Stomach (tissue), 8 donors: ENCODE measurements at regions not wholly inside any gene's neighbourhood (a gene's known extent, or its start where the extent isn't known, plus 50 kb on each side); places are given as distances from the start of the nearest gene placed in this dataset.

Experiments
- DNase-seq, 2 donors: peaks; one replicate each; pipeline versions ENCODE4 v3.0.0 to v3.0.0-alpha.2; 2013 to 2019
- H3K27ac ChIP-seq, 5 donors: fragments of 200-600 bp in 4 of 5; sonication (generic) in 4 of 5; one replicate each; pipeline ENCODE4 v1.5.1; 2013 to 2019; ENCODE audit warnings: mild to moderate bottlenecking in 1 of 5, moderate library complexity in 1 of 5
- H3K27me3 ChIP-seq, 3 donors: fragments of 200-600 bp; sonication (generic); one replicate each; pipeline ENCODE4 v1.5.1; 2017 to 2019; ENCODE audit warnings: mixed run types in 1 of 3
- H3K36me3 ChIP-seq, 4 donors: fragments of 200-600 bp; sonication (generic); 1 replicate in 3 of 4; 2 replicates in 1 of 4; pipeline ENCODE4 v1.5.1; 2016 to 2019
- H3K4me1 ChIP-seq, 4 donors: fragments of 200-600 bp; sonication (generic); one replicate each; pipeline ENCODE4 v1.5.1; 2016 to 2019
- H3K4me3 ChIP-seq, 4 donors: fragments of 200-600 bp; sonication (generic) in 3 of 4; one replicate each; pipeline ENCODE4 v1.5.1; 2016 to 2019; ENCODE audit warnings: mild to moderate bottlenecking in 1 of 4
- H3K9me3 ChIP-seq, 4 donors: fragments of 200-600 bp; sonication (generic); one replicate each; pipeline ENCODE4 v1.5.1; 2016 to 2019
- EP300 ChIP-seq: sonication (generic); formaldehyde crosslinking; IDR thresholded peaks from one replicate; pipeline ENCODE4 v1.6.1; 2017; ENCODE audit warnings: antibody characterized with exemption
- POLR2A ChIP-seq, 4 donors: fragments of 450-650 bp; IDR thresholded peaks; one replicate each; pipeline ENCODE4 v1.6.1; 2016; ENCODE audit warnings: antibody characterized with exemption in 4 of 4, control low read depth in 2 of 4, mild to moderate bottlenecking in 1 of 4, moderate library complexity in 1 of 4
- POLR2AphosphoS5 ChIP-seq, 3 donors: sonication (generic); formaldehyde crosslinking; IDR thresholded peaks; one replicate each; pipeline ENCODE4 v1.6.1; 2016; ENCODE audit warnings: antibody characterized with exemption in 3 of 3
- WGBS, 5 donors: extraction: QIAGEN DNeasy Blood & Tissue Kit in 3 of 5; methylation state at CpG; one replicate each; pipeline versions ENCODE4 v1.1.5 to v1.1.7; 2013 to 2018; 5-methylcytosine and 5-hydroxymethylcytosine counted together
- intact Hi-C: fragments of 100-400 bp; cut with DNase I; formaldehyde crosslinking; loops from one replicate; pipeline ENCODE4 v1.15.1; 2023; ENCODE audit warnings: low total_unique reads
- TF ChIP-seq, protein P1 (sequence below), 7 experiments: fragments of 450-650 bp in 4 of 7; fragments of 200-600 bp in 3 of 7; sonication (generic) in 3 of 7; IDR thresholded peaks; one replicate each; pipeline ENCODE4 v1.5.1; 2016 to 2019; ENCODE audit warnings: antibody characterized with exemption in 7 of 7, control low read depth in 2 of 7, mild to moderate bottlenecking in 1 of 7
- donor health status: healthy with polysubstance abuse.
- donor health status: Bipolar disorder and iron deficiency.
- donor health status: healthy.

DNA sequence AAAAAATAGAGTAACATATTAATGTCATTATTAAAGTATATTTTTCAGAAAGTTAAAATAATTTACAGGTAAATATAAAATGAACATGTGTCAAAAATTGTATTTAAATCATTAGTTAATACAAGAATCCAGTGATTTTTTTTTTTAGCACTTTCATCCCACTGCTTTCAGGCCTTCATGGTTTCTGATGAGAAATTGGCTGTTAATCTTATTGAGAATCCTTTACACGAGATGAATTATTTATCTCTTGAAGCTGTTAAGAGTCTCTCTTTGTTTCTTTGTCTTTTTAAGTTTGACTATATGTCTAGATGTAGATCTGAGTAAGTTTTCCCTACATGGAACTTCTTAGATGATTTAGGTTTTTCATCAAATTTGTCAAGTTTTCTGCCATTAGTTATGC is 578.5 kb upstream of the KCND2 start:
- Histone ChIP-seq H3K9me3 (peaks cover 0 to 15% (median 0%) of the 10 kb centered on the region in 4 donors), H3K27ac (no peak overlapping the region), H3K36me3 (no peaks in the 10 kb centered on the region), H3K27me3 (no peaks in the 10 kb centered on the region), H3K4me3 (no peak overlapping the region), H3K4me1 (no peaks in the 10 kb centered on the region)
- DNase-seq, result no peak
- TF ChIP-seq, protein P1, sequence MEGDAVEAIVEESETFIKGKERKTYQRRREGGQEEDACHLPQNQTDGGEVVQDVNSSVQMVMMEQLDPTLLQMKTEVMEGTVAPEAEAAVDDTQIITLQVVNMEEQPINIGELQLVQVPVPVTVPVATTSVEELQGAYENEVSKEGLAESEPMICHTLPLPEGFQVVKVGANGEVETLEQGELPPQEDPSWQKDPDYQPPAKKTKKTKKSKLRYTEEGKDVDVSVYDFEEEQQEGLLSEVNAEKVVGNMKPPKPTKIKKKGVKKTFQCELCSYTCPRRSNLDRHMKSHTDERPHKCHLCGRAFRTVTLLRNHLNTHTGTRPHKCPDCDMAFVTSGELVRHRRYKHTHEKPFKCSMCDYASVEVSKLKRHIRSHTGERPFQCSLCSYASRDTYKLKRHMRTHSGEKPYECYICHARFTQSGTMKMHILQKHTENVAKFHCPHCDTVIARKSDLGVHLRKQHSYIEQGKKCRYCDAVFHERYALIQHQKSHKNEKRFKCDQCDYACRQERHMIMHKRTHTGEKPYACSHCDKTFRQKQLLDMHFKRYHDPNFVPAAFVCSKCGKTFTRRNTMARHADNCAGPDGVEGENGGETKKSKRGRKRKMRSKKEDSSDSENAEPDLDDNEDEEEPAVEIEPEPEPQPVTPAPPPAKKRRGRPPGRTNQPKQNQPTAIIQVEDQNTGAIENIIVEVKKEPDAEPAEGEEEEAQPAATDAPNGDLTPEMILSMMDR (IDR thresholded peaks at IDR 0.05), result no peak
- TF ChIP-seq POLR2A (IDR thresholded peaks at IDR 0.05) (no peak), POLR2AphosphoS5 (IDR thresholded peaks at IDR 0.05) (no peak), EP300 (no peak)
- intact Hi-C loops, result no loop called here
- 28 to 56% (median 42%) methylated on average over 1 of the region's 1 CpG for WGBS, 5 donors

DNA sequence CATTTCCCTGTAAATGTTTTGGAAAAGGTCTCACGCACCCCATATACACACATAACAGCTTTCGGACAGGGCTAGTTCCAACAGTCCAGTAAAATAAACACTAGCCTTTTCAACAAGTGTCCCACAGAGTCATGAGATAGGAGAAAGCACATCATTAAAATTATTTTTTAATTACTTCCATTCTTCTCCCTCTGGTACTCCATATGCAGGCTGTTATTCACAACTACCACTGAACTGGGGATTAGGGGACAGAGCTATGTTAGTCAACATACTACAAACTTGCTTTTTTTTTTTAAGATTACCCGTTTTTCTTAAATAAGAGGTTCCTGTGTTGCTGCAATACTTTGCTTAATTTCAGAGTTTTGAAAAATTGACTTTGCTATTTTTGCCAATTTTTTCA is 576.6 kb upstream of the KCND2 start:
- WGBS, 5 donors, result 57 to 71% (median 68%) methylated on average over 3 of the region's 3 CpGs
- TF ChIP-seq POLR2AphosphoS5 (IDR thresholded peaks at IDR 0.05) (no peak), POLR2A (IDR thresholded peaks at IDR 0.05) (no peak), EP300 (no peak)
- TF ChIP-seq, protein P1 (IDR thresholded peaks at IDR 0.05), result no peak
- intact Hi-C loops, result no loop called here
- H3K27ac ChIP-seq, result no peak overlapping the region
- no peak overlapping the region for H3K4me3 ChIP-seq
- H3K9me3 ChIP-seq, result peaks cover 0 to 15% (median 0%) of the 10 kb centered on the region in 4 donors
- no peaks in the 10 kb centered on the region for H3K4me1 ChIP-seq
- H3K36me3 ChIP-seq, result no peaks in the 10 kb centered on the region
- H3K27me3 ChIP-seq, result no peaks in the 10 kb centered on the region
- DNase-seq, result no peak

DNA sequence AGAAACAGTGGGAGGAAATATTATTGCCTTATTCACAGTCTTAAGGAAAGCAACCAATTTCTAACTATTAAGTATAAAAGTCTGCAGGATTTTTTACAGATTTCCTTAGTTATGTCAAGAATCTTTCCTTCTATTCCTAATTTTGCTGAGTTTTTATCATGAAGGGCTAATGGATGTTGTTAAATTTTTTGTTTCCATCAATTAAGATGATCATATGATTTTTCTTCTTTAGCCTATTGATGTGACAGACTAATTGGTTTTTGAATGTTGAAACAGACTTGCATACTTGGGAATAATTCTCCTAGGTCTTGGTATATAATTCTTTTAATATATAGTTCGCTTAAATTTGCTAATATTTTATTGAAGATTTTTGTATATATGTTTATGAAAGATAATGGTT is 569.1 kb upstream of the KCND2 start:
- H3K9me3 ChIP-seq, result peaks cover 0 to 15% (median 0%) of the 10 kb centered on the region in 4 donors
- H3K4me1 ChIP-seq, result no peaks in the 10 kb centered on the region
- H3K36me3 ChIP-seq, result no peaks in the 10 kb centered on the region
- H3K27ac ChIP-seq, result no peak overlapping the region
- WGBS, 5 donors, result 80 to 86% (median 81%) methylated on average over 1 of the region's 1 CpG
- no peak overlapping the region for H3K4me3 ChIP-seq
- no peaks in the 10 kb centered on the region for H3K27me3 ChIP-seq
- DNase-seq, result no peak
- intact Hi-C loops, result no loop called here
- TF ChIP-seq POLR2AphosphoS5 (IDR thresholded peaks at IDR 0.05) (no peak), POLR2A (IDR thresholded peaks at IDR 0.05) (no peak), EP300 (no peak)
- TF ChIP-seq, protein P1 (IDR thresholded peaks at IDR 0.05), result no peak

GRCh38 chr7:119706608-119707007 is 566.4 kb upstream of the KCND2 start:
- Histone ChIP-seq H3K4me1 (no peaks in the 10 kb centered on the region), H3K4me3 (no peak overlapping the region), H3K27ac (no peak overlapping the region), H3K36me3 (no peaks in the 10 kb centered on the region), H3K9me3 (peaks cover 0 to 15% (median 0%) of the 10 kb centered on the region in 4 donors), H3K27me3 (no peaks in the 10 kb centered on the region)
- intact Hi-C loops, result no loop called here
- TF ChIP-seq EP300, result no peak
- no peak for TF ChIP-seq POLR2A (IDR thresholded peaks at IDR 0.05)
- no peak for TF ChIP-seq POLR2AphosphoS5 (IDR thresholded peaks at IDR 0.05)
- WGBS, 5 donors, result 76 to 83% (median 78%) methylated on average over 2 of the region's 2 CpGs
- DNase-seq, result no peak

GRCh38 chr7:119708891-119709290 is 564.1 kb upstream of the KCND2 start:
- H3K36me3 ChIP-seq, result no peaks in the 10 kb centered on the region
- intact Hi-C loops, result no loop called here
- peaks cover 0 to 8% (median 0%) of the 10 kb centered on the region in 4 donors for H3K9me3 ChIP-seq
- WGBS, 5 donors, result 6 to 44% (median 28%) methylated on average over 3 of the region's 3 CpGs
- no peak for TF ChIP-seq EP300
- no peak for TF ChIP-seq POLR2AphosphoS5 (IDR thresholded peaks at IDR 0.05)
- no peak for DNase-seq
- H3K4me1 ChIP-seq, result no peaks in the 10 kb centered on the region
- no peak overlapping the region for H3K27ac ChIP-seq
- no peak overlapping the region for H3K4me3 ChIP-seq
- no peaks in the 10 kb centered on the region for H3K27me3 ChIP-seq
